GM23338 (cell line): ENCODE measurements at regions not wholly inside any gene's neighbourhood (a gene's known extent, or its start where the extent isn't known, plus 50 kb on each side); places are given as distances from the start of the nearest gene placed in this dataset.

Experiments used
- CREB1 ChIP-seq: fragments of 250-450 bp; sonication (Bioruptor Pico); IDR thresholded peaks from 2 replicates; pipeline ENCODE4 v1.5.0; 2020; ENCODE audit warnings: low read depth, mild to moderate bottlenecking, moderate library complexity
- CTCF ChIP-seq, 2 experiments: fragments of 200-600 bp in 1 of 2; sonication (generic) in 1 of 2; conservative IDR thresholded peaks; 2 replicates each; pipeline versions ENCODE4 v1.5.1 to v1.6.1; 2016 to 2017; ENCODE audit warnings: antibody characterized with exemption in 2 of 2, low read depth in 2 of 2, mild to moderate bottlenecking in 2 of 2, moderate library complexity in 1 of 2
- EZH2 ChIP-seq: fragments of 200-600 bp; sonication (generic); IDR thresholded peaks from one replicate; pipeline ENCODE4 v1.8.0; 2017; ENCODE audit warnings: antibody characterized with exemption, mild to moderate bottlenecking, low read depth; ENCODE audit not compliant: unreplicated experiment
- EZH2phosphoT487 ChIP-seq: fragments of 200-600 bp; sonication (generic); IDR thresholded peaks from one replicate; pipeline ENCODE4 v1.8.1; 2018; ENCODE audit warnings: antibody characterized with exemption; ENCODE audit not compliant: unreplicated experiment
- JUNB ChIP-seq: IDR thresholded peaks from one replicate; pipeline ENCODE4 v1.6.1; 2016; ENCODE audit warnings: antibody characterized with exemption; ENCODE audit not compliant: unreplicated experiment
- POLR2AphosphoS5 ChIP-seq: IDR thresholded peaks from 2 replicates; pipeline ENCODE4 v1.6.1; 2016; ENCODE audit warnings: antibody characterized with exemption, low read depth
- ZNF114 ChIP-seq: fragments of 250-450 bp; sonication (Bioruptor Pico); IDR thresholded peaks from 2 replicates; pipeline ENCODE4 v1.5.0; 2020; ENCODE audit warnings: mild to moderate bottlenecking, moderate library complexity
- TF ChIP-seq, protein P1 (sequence below): IDR thresholded peaks from 2 replicates; pipeline ENCODE4 v1.6.1; 2016; ENCODE audit warnings: antibody characterized with exemption
- TF ChIP-seq, protein P2 (sequence below): IDR thresholded peaks from one replicate; pipeline ENCODE4 v1.6.1; 2018; ENCODE audit warnings: antibody characterized with exemption; ENCODE audit not compliant: unreplicated experiment

DNA sequence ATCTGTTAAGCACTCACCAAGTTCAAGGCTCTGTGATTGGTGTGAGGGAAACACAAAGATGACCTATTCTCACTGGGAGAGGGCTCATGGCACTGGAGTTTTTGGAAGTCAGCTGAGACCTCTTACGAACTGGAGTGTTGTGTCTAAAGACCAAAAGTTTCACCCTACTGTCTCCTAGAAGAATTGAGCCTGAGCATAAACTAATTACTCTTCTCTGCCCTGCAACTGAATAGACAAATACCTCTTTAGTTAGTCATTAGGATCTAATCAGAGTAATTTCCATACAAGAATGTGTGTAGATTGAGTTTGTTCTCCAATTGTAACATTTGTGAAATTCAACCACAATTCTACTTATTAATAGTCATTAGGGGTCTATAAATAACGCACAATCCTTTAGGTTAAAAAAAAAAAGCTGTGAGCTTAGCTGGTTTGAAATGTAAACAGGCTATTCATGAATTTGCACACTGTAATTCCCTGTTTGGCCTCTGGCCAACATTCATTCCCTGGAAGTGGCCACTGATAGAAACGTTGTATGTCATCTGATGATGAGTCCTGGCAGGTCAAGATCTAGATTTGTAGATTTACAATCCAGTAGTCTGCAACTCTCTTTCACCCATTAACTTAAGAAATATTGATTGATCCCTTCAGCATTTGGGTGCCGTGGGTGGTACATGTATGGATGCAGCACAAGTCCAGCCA lies 76.8 kb upstream of the SOX14 start:
- TF ChIP-seq POLR2AphosphoS5 (no peak), CTCF (conservative IDR thresholded peaks at IDR 0.05; ENCODE audit: low read depth in 2 of 2) (no peak), ZNF114 (CRISPR knock-in tag) (no peak), EZH2 (no peak), CREB1 (CRISPR knock-in tag) (no peak), EZH2phosphoT487 (no peak), JUNB (no peak)
- TF ChIP-seq, protein P1, sequence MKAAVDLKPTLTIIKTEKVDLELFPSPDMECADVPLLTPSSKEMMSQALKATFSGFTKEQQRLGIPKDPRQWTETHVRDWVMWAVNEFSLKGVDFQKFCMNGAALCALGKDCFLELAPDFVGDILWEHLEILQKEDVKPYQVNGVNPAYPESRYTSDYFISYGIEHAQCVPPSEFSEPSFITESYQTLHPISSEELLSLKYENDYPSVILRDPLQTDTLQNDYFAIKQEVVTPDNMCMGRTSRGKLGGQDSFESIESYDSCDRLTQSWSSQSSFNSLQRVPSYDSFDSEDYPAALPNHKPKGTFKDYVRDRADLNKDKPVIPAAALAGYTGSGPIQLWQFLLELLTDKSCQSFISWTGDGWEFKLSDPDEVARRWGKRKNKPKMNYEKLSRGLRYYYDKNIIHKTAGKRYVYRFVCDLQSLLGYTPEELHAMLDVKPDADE, result no peak
- TF ChIP-seq, protein P2, sequence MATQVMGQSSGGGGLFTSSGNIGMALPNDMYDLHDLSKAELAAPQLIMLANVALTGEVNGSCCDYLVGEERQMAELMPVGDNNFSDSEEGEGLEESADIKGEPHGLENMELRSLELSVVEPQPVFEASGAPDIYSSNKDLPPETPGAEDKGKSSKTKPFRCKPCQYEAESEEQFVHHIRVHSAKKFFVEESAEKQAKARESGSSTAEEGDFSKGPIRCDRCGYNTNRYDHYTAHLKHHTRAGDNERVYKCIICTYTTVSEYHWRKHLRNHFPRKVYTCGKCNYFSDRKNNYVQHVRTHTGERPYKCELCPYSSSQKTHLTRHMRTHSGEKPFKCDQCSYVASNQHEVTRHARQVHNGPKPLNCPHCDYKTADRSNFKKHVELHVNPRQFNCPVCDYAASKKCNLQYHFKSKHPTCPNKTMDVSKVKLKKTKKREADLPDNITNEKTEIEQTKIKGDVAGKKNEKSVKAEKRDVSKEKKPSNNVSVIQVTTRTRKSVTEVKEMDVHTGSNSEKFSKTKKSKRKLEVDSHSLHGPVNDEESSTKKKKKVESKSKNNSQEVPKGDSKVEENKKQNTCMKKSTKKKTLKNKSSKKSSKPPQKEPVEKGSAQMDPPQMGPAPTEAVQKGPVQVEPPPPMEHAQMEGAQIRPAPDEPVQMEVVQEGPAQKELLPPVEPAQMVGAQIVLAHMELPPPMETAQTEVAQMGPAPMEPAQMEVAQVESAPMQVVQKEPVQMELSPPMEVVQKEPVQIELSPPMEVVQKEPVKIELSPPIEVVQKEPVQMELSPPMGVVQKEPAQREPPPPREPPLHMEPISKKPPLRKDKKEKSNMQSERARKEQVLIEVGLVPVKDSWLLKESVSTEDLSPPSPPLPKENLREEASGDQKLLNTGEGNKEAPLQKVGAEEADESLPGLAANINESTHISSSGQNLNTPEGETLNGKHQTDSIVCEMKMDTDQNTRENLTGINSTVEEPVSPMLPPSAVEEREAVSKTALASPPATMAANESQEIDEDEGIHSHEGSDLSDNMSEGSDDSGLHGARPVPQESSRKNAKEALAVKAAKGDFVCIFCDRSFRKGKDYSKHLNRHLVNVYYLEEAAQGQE, result no peak
